ENCODE measurements at regions not wholly inside any gene's neighbourhood (a gene's known extent, or its start where the extent isn't known, plus 50 kb on each side); places are given as distances from the start of the nearest gene placed in this dataset.
"Not testable (repeated sequence)": the region's sequence is repeated elsewhere in the genome, so short reads cannot be mapped to it uniquely, and the experiment has no call there.

- no peak for DNase-seq (ENCODE audit: low read depth)
- H3K4me3 ChIP-seq (ENCODE audit: low read depth, low read length) = peak overlapping the region; percentile 64
These were observed 102.9 kb downstream of the OR2B2 start for GRCh38 chr6:27809067-27809938.

DNA sequence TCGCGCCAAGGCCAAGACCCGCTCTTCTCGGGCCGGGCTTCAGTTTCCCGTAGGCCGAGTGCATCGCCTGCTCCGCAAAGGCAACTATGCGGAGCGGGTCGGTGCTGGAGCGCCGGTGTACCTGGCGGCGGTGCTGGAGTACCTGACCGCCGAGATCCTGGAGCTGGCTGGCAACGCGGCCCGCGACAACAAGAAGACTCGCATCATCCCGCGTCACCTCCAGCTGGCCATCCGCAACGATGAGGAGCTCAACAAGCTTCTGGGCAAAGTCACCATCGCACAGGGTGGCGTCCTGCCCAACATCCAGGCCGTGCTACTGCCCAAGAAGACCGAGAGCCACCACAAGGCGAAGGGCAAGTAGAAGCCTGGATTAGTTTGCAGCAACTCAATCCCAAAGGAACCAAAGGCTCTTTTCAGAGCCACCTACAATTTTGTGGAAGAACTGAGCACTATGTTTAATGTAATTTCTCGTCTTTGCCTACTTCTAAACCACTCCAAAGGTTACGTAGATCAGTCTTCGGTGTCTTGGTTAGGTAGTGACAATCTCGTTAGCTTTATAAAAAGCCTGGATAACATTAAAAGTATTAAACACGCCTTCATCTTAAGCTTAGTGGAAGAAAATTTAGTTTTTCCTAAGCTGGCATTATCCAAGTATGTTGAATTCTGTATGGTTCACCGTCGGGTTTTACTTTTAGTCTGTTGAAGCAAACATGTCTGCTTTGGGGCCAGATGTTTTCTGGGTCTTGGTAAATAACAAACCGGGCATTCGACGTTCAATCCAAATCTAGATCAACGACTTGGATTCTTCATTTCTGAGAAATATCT lies 103.7 kb downstream of the OR2B2 start:
- not testable (repeated sequence) for DNase-seq (ENCODE audit: low read depth)

DNA sequence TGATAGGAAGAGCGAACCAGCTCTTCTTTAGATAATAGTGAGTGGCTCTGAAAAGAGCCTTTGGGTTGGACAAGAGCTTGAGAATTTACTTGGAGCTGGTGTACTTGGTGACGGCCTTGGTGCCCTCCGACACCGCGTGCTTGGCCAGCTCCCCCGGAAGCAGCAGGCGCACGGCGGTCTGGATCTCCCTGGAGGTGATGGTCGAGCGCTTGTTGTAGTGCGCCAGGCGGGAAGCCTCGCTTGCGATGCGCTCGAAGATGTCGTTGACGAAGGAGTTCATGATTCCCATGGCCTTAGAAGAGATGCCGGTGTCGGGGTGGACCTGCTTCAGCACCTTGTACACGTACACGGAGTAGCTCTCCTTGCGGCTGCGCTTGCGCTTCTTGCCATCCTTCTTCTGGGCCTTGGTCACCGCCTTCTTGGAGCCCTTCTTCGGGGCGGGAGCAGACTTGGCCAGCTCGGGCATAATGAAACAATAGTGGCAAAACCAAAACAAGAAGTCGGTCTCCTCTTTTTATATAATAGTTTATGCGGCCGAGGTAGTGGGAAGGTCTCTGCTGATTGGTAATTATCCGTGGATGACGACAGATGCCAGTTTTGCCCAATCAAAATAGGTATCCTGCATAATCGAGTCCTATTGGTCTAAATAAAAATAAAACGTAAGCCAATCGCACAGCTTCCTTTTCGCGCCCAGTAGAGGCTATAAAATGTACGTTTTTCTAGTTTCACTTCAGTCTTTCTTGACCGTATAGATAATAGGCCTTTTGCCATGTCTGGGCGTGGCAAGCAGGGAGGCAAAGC lies 104.6 kb downstream of the OR2B2 start:
- DNase-seq (ENCODE audit: low read depth) = peak; percentile 85
- peak overlapping the region; percentile 58 for H3K4me3 ChIP-seq (ENCODE audit: low read depth, low read length)

More for the DNA sequence above, 103.7 kb downstream of the OR2B2 start:
- peak overlapping the region; percentile 58 for H3K4me3 ChIP-seq (ENCODE audit: low read depth, low read length)

GRCh38 chr6:27806981-27807440 lies 105.2 kb downstream of the OR2B2 start:
- H3K4me3 ChIP-seq (ENCODE audit: low read depth, low read length) = peak overlapping the region; percentile 58
- DNase-seq (ENCODE audit: low read depth) = no peak

DNA sequence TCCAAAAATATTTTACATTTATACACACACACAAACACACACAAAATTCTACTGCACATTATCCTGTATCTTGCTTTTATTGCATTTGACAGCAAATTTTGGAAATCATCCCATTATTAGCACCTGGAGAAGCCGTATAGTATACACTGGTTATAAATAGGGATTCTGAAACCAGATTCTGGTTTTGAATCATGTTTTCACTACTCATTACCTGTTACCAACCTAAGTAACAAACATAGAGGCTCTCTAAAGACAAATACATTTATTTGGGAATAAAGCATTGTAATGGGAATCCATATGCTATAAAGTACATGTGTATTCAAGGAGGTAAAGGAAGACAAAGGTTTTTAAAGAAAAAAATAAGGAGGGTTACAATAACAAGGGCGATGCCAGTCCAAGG lies 106.8 kb downstream of the OR2B2 start:
- H3K4me3 ChIP-seq (ENCODE audit: low read depth, low read length) = no peak overlapping the region
- DNase-seq (ENCODE audit: low read depth) = no peak

DNA sequence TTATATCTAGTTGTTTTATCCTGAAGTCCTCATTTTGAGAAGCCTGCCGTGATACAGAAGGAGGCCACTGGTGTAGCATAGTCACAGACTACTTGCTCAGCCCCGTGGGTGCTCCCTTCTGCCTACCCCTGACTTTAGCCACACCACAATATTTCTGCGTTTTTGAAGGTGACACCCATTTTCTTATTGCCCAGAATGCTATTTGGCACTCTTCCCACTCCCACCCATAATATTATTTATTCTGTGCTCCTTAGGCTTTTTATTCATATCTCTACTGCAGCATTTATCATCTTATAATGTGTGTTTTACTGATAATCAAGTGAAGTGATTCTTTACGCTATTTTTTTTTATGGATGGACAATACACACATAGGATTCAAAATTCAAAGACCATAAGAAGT lies 107.3 kb downstream of the OR2B2 start:
- no peak for DNase-seq (ENCODE audit: low read depth)
- H3K4me3 ChIP-seq (ENCODE audit: low read depth, low read length) = no peak overlapping the region

GRCh38 chr6:27800731-27801373 lies 111.3 kb downstream of the OR2B2 start:
- H3K4me3 ChIP-seq (ENCODE audit: low read depth, low read length) = no peak overlapping the region
- DNase-seq (ENCODE audit: low read depth) = peak; percentile 43

GRCh38 chr6:27797960-27798359 lies 114.2 kb downstream of the OR2B2 start:
- no peak for DNase-seq (ENCODE audit: low read depth)
- H3K4me3 ChIP-seq (ENCODE audit: low read depth, low read length) = no peak overlapping the region

- not testable (repeated sequence) for H3K4me3 ChIP-seq (ENCODE audit: low read depth, low read length); DNase-seq (ENCODE audit: low read depth)
These were observed 115.3 kb downstream of the OR2B2 start for GRCh38 chr6:27796736-27797481.

DNA sequence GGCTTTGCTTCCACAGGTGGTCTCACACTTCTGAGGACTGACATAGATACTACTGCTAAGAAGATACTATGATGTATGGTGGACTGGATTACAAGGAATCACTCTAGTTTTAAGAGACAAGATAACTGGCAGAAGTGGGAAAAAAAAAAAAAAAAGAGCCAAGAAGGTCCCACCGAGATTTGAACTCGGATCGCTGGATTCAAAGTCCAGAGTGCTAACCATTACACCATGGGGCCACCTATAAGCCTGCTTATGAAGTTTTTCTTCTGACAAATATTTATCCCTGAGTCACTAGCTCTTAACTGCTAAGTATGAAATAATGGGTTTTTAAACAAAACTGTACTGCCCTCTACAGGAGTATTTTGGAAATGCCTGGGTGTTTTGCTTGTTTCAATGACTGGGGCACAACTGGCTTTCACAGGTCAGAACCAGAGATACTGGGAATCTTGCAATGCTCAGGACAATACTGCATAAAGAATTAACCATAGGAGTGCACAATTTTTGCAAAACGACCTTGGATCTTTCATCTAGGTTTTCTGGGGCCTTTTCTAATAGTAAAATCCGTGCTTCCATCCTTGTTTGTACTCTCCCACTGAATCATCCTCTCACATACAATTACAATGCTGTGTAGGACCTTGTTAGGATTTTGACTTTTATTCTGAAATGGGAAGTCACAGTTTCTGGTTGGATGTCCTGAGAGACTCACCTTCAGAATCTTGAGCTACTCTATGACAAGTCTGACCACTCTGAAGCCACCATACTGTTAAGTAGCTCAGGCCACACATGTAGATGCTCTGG lies 116.3 kb downstream of the OR2B2 start:
- H3K4me3 ChIP-seq (ENCODE audit: low read depth, low read length) = no peak overlapping the region
- peak; percentile 45 for DNase-seq (ENCODE audit: low read depth)

DNA sequence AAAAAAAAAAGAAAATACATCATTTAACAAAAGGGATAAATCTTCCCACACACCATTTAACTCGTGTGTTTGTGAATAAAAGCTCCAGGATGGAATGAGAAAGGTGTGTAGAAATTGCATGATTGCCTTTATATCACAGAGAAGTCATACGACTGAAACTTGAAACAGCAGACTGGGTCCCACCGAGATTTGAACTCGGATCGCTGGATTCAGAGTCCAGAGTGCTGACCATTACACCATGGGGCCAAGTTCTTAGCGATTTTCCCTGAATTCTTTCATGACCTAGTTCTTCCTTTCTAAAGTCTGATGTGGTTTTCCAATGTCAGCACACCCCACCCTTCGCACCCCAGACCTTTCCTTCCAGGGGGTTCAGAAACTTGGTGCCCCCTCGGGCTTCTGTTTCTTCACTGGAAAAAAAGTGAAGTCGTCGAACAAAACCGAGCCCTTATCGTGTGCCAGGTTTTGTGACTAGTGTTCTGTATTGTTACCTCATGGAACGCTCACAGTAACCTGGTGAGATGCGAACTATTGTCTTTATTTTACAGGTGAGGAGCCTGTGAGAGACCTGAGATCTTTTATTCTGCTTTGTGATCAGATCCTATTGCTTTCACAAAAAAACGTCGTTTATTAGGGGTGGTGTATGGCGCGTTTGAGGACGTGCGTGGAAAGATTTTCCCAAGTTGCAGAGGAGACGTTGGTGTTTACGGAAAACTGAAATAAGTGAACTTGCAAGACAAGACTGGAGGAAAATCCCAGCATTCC lies 120.8 kb downstream of the OR2B2 start:
- DNase-seq (ENCODE audit: low read depth) = peak; percentile 38
- peak overlapping the region; percentile 65 for H3K4me3 ChIP-seq (ENCODE audit: low read depth, low read length)

DNA sequence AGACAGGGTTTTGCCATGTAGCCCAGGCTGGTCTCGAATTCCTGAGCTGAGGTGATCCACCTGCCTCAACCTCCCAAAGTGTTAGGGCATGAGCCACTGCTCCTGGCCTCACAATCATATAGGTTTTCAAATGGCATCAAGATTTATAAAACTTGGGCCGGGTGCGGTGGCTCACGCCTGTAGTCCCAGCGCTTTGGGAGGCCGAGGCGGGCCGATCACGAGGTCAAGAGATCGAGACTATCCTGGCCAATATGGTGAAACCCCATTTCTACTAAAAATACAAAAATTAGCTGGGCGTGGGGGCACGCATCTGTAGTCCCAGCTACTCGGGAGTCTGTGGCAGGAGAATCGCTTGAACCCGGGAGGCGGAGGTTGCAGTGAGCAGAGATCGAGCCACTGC lies 123.8 kb downstream of the OR2B2 start:
- DNase-seq (ENCODE audit: low read depth) = not testable (repeated sequence)

DNA sequence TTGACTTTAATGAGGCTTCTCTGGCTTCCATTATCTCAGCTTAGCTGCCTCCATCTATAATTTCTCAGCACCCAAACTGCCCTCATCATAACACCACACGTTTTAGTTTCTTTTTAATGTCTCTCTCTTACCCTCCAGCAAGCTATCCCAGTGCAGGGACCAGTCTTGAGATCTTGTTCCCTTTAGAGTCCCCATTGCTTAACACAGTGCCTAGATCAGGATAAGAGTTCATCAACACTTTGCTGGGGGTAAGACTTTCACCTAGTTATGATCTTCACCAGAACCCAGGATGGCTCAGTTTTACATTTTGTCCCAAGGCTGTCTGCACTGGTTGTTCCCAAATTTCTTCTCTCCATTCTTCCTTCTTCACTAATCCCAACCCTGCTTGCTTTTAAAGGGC lies 126.1 kb downstream of the OR2B2 start:
- H3K4me3 ChIP-seq (ENCODE audit: low read depth, low read length) = no peak overlapping the region
- DNase-seq (ENCODE audit: low read depth) = no peak

More for the DNA sequence above, 123.8 kb downstream of the OR2B2 start:
- H3K4me3 ChIP-seq (ENCODE audit: low read depth, low read length) = not testable (repeated sequence)

DNA sequence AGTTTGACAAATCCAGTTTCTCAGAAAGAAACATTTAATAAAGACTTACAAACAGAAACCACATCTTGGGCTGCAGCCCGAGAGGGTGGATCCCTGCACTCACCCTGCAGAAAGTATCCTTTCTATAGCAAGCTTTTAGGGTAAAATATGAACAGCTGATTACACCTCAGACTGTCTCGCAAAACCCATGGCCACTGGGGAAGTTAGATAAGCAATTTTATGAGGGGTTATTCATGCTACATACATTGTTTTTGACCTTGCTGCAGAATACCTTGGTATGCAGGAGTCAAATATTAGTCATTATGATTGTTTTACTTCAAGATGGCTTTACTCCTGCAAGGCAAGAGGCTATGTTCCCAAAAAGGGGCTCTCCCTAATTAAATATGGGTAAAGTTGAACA lies 126.9 kb downstream of the OR2B2 start:
- H3K4me3 ChIP-seq (ENCODE audit: low read depth, low read length) = no peak overlapping the region
- DNase-seq (ENCODE audit: low read depth) = no peak

- no peak for DNase-seq (ENCODE audit: low read depth)
- no peak overlapping the region for H3K4me3 ChIP-seq (ENCODE audit: low read depth, low read length)
These were observed 129.4 kb downstream of the OR2B2 start for GRCh38 chr6:27782748-27783147.

DNA sequence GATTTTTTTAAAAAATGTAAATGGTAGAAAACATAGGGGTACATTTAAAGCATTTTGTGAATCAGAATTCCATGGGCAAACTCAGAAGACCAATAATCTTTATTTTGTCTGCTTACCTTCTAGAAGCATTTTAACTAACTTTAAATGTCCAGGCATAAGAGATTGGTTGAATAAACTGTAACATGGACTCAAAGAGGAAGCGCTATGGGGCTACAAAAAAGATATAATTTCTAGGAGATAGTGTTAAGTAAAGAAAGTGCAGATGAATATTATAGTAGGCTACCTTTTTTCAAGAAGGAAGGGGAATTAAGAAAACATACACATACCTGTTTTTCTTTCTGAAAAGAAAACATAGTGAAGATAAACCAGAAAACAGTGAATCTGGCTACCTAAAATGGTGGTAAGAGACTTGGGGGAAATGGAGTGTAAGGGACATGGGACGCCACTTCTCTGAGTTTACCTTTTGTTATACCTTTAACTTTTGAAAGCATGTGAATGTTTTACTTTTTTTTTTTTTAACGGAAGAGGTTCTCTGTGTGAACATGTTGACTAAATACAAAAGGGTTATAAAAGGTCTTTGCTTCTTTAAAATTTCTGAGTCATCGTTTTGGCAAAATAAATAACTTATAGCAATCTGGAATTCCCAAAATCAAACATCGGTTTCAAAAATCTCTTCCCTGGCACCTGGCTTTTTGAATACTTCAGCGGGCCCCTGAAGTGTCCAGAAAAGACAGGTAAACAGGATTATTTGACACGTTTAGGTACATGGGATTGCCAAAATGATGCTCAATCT lies 133.4 kb downstream of the OR2B2 start:
- DNase-seq (ENCODE audit: low read depth) = no peak
- no peak overlapping the region for H3K4me3 ChIP-seq (ENCODE audit: low read depth, low read length)

Measured in skeletal muscle cell (primary cell).